Stimulated activated CD8-positive, alpha-beta memory T cell treated with anti-CD3 and anti-CD28 coated beads, Interleukin-12 subunit alpha, Interleukin-12 subunit beta, amount 100 ng/mL, for 24 hours (primary cell): ENCODE measurements at regions not wholly inside any gene's neighbourhood (a gene's known extent, or its start where the extent isn't known, plus 50 kb on each side); places are given as distances from the start of the nearest gene placed in this dataset.

Experiments used
- DNase-seq: peaks from one replicate; pipeline ENCODE4 v3.0.0-alpha.2; 2020; ENCODE audit errors: extremely low read depth

- no peak for DNase-seq
Measured at GRCh38 chr2:8086796-8087479, 594.9 kb upstream of the ID2 start.

- DNase-seq: no peak
Measured at GRCh38 chr2:8087480-8087840, 594.4 kb upstream of the ID2 start.

- DNase-seq: no peak
Measured at GRCh38 chr2:8088810-8089209, 593.0 kb upstream of the ID2 start.

- no peak for DNase-seq
Measured at GRCh38 chr2:8089596-8089995, 592.3 kb upstream of the ID2 start.

GRCh38 chr2:8090748-8091700 lies 590.8 kb upstream of the ID2 start:
- peak; percentile 33 for DNase-seq

- no peak for DNase-seq
Measured at GRCh38 chr2:8094526-8094925, 587.3 kb upstream of the ID2 start.

GRCh38 chr2:8095978-8096377 lies 585.9 kb upstream of the ID2 start:
- no peak for DNase-seq

- DNase-seq: no peak
Measured at GRCh38 chr2:8096484-8096883, 585.4 kb upstream of the ID2 start.

GRCh38 chr2:8098476-8099266 lies 583.2 kb upstream of the ID2 start:
- DNase-seq: no peak

- no peak for DNase-seq
Measured at GRCh38 chr2:8099267-8099582, 582.6 kb upstream of the ID2 start.

- no peak for DNase-seq
Measured at GRCh38 chr2:8101614-8102277, 580.1 kb upstream of the ID2 start.

- DNase-seq: no peak
Measured at GRCh38 chr2:8102470-8102869, 579.4 kb upstream of the ID2 start.

- DNase-seq: no peak
Measured at GRCh38 chr2:8103085-8103708, 578.7 kb upstream of the ID2 start.

GRCh38 chr2:8107150-8107549 lies 574.7 kb upstream of the ID2 start:
- DNase-seq: no peak

GRCh38 chr2:8107621-8108378 lies 574.1 kb upstream of the ID2 start:
- DNase-seq: no peak

- no peak for DNase-seq
Measured at GRCh38 chr2:8110716-8111115, 571.1 kb upstream of the ID2 start.

GRCh38 chr2:8111193-8111592 lies 570.7 kb upstream of the ID2 start:
- DNase-seq: no peak

- DNase-seq: no peak
Measured at GRCh38 chr2:8115456-8115855, 566.4 kb upstream of the ID2 start.

GRCh38 chr2:8115966-8116365 lies 565.9 kb upstream of the ID2 start:
- no peak for DNase-seq

- no peak for DNase-seq
Measured at GRCh38 chr2:8116661-8117060, 565.2 kb upstream of the ID2 start.
